Astrocyte of the spinal cord (primary cell): ENCODE measurements at regions not wholly inside any gene's neighbourhood (a gene's known extent, or its start where the extent isn't known, plus 50 kb on each side); places are given as distances from the start of the nearest gene placed in this dataset.

ENCODE experiments used
- DNase-seq: peaks from one replicate; pipeline ENCODE4 v3.0.0; 2011; ENCODE audit warnings: low read depth, low spot score
- H3K4me3 ChIP-seq: 2 replicates; pipeline ENCODE4 v1.5.1; 2011; ENCODE audit warnings: low read depth, mild to moderate bottlenecking, low read length, moderate library complexity
- in situ Hi-C: cut with HindIII; loops from 2 replicates; pipeline ENCODE4 v1.10.0; 2017; ENCODE audit warnings: low sequenced_read_pairs
- TF ChIP-seq, protein P1 (sequence below): IDR thresholded peaks from 2 replicates; pipeline ENCODE4 v1.5.1; 2012; ENCODE audit warnings: low read depth, mild to moderate bottlenecking, low read length, inconsistent platforms

GRCh38 chr20:56805313-56805712 is 176.2 kb downstream of the TFAP2C start:
- in situ Hi-C loops = no loop called here
- H3K4me3 ChIP-seq = no peak overlapping the region
- TF ChIP-seq, protein P1, sequence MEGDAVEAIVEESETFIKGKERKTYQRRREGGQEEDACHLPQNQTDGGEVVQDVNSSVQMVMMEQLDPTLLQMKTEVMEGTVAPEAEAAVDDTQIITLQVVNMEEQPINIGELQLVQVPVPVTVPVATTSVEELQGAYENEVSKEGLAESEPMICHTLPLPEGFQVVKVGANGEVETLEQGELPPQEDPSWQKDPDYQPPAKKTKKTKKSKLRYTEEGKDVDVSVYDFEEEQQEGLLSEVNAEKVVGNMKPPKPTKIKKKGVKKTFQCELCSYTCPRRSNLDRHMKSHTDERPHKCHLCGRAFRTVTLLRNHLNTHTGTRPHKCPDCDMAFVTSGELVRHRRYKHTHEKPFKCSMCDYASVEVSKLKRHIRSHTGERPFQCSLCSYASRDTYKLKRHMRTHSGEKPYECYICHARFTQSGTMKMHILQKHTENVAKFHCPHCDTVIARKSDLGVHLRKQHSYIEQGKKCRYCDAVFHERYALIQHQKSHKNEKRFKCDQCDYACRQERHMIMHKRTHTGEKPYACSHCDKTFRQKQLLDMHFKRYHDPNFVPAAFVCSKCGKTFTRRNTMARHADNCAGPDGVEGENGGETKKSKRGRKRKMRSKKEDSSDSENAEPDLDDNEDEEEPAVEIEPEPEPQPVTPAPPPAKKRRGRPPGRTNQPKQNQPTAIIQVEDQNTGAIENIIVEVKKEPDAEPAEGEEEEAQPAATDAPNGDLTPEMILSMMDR = no peak
- DNase-seq = no peak

GRCh38 chr20:56805966-56806365 is 176.9 kb downstream of the TFAP2C start:
- H3K4me3 ChIP-seq = no peak overlapping the region
- DNase-seq = no peak
- in situ Hi-C loops = no loop called here
- TF ChIP-seq, protein P1 = no peak

DNA sequence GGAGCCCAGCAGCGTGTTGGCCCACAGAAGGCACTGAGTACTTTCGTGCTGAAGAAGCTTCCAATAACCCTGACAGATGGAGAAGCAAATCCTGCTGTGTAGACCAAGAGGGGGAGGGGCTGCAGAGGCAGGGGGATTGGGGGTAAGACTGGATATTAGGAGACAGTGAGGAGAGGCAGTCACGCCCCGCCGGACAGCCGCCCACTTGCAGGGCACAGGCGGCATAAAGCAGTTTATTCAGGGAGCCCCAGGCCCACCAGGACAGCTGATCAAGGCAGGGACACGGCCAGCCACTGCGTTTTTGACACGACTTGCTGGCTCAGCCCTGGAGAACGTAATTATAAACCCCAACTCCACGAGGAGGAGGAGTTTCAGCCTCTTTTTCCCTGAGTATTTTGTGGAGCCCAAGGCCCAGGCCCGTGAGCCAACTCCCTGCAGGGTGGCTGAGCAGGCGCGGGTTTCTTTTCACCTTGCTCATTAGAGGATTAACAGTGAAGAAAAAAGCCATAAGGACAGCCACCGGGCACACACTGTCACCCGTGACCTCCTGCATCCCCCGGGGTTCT is 177.9 kb downstream of the TFAP2C start:
- in situ Hi-C loops = no loop called here
- no peak overlapping the region for H3K4me3 ChIP-seq
- TF ChIP-seq, protein P1 = no peak
- DNase-seq = no peak

GRCh38 chr20:56808117-56808725 is 179.1 kb downstream of the TFAP2C start:
- in situ Hi-C loops = no loop called here
- no peak overlapping the region for H3K4me3 ChIP-seq
- no peak for DNase-seq
- TF ChIP-seq, protein P1 = no peak

DNA sequence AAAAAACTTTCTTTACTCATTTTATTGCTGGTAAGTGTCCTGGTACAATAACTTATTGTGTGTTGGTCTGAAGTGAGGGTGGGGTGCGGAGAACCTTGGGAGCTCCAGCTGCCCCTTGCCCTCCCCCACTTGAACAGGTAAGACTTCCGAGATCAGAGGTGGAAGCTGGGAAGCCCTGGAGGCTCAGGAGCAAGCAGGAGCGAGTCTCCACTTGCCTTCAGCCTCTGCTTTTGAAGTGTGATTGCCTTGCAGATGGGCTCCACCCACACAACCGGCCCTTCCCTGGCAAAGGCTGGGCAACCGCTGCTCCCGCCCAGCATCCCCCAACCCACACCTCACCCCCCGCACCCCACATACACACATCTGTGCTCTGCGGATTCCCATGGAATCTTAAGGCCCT is 179.6 kb downstream of the TFAP2C start:
- no peak overlapping the region for H3K4me3 ChIP-seq
- no peak for DNase-seq
- in situ Hi-C loops = no loop called here
- TF ChIP-seq, protein P1 = no peak

- H3K4me3 ChIP-seq = no peak overlapping the region
- in situ Hi-C loops = no loop called here
- DNase-seq = no peak
- TF ChIP-seq, protein P1 = no peak
These were observed 180.6 kb downstream of the TFAP2C start for GRCh38 chr20:56809668-56810067.

GRCh38 chr20:56810141-56810540 is 181.0 kb downstream of the TFAP2C start:
- no peak for DNase-seq
- in situ Hi-C loops = no loop called here
- TF ChIP-seq, protein P1 = no peak
- no peak overlapping the region for H3K4me3 ChIP-seq
